ENCODE measurements at regions not wholly inside any gene's neighbourhood (a gene's known extent, or its start where the extent isn't known, plus 50 kb on each side); places are given as distances from the start of the nearest gene placed in this dataset.
"Not testable (repeated sequence)": the region's sequence is repeated elsewhere in the genome, so short reads cannot be mapped to it uniquely, and the experiment has no call there.

DNA sequence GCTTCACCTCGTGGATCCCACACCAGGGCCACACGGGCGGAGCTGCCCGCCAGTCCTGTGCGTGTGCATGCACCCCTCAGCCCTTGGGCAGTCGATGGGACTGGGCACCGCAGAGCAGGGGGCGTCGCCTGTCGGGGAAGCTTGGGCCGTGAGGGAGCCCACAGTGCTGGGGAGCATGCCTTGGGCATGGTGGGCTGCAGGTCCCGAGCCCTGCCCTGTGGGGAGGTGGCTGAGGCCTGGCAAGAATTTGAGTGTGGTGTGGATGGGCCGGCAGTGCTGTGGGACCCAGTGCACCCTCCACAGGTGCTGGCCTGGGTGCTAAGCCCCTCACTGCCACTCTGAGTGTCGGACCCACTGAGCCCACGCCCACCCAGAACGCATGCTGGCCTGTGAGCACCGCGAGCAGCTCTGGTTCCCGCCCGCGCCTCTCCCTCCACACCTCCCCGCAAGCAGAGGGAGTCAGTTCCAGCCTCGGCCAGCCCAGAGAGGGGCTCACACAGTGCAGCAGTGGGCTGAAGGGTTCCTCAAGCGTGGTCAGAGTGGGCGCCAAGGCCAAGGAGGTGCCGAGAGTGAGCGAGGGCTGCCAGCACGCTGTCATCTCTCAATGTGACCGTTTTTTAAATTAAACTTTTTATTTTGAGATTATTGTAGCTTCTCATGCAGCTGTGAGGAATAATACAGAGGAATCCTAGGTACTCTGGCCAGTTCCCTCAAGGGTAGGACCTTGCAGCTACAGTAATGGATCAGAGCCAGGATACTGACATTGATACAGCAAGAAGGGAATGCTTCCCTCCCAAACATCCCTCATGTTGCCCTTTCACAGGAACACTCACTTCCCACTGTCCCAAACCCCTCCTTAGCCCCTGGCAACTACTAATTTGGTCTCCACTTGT, 127.7 kb downstream of the CRYBB2 start:
- H3K4me3 ChIP-seq (ENCODE audit: control insufficient read depth, low read depth, low read length): no peak overlapping the region
- TF ChIP-seq, protein P1, sequence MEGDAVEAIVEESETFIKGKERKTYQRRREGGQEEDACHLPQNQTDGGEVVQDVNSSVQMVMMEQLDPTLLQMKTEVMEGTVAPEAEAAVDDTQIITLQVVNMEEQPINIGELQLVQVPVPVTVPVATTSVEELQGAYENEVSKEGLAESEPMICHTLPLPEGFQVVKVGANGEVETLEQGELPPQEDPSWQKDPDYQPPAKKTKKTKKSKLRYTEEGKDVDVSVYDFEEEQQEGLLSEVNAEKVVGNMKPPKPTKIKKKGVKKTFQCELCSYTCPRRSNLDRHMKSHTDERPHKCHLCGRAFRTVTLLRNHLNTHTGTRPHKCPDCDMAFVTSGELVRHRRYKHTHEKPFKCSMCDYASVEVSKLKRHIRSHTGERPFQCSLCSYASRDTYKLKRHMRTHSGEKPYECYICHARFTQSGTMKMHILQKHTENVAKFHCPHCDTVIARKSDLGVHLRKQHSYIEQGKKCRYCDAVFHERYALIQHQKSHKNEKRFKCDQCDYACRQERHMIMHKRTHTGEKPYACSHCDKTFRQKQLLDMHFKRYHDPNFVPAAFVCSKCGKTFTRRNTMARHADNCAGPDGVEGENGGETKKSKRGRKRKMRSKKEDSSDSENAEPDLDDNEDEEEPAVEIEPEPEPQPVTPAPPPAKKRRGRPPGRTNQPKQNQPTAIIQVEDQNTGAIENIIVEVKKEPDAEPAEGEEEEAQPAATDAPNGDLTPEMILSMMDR (conservative IDR thresholded peaks at IDR 0.05; ENCODE audit: control insufficient read depth, insufficient read depth, low read depth, low read length): no peak

DNA sequence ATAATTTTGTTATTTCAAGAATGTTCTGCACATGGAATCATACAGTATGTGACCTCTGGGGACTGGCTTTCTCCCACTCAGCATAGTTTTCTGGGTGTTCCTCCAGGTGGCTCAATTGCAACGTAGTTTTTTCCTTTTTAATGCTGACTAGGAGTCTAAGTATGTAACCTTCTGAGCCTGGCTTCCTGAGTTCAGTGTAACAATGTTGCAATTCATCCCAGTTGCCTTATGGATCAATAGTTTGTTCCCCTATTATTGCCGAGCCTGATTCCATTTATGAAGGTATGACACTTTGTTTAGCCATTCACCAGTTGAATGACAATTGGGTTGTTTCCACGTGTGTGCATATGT, 128.3 kb downstream of the CRYBB2 start:
- no peak overlapping the region for H3K4me3 ChIP-seq (ENCODE audit: control insufficient read depth, low read depth, low read length)
- TF ChIP-seq, protein P1 (conservative IDR thresholded peaks at IDR 0.05; ENCODE audit: control insufficient read depth, insufficient read depth, low read depth, low read length): no peak
- DNase-seq (ENCODE audit: low read depth): no peak

More for the DNA sequence above, 127.7 kb downstream of the CRYBB2 start:
- no peak for DNase-seq (ENCODE audit: low read depth)

- TF ChIP-seq, protein P1 (conservative IDR thresholded peaks at IDR 0.05; ENCODE audit: control insufficient read depth, insufficient read depth, low read depth, low read length): no peak
- DNase-seq (ENCODE audit: low read depth): no peak
These were observed 129.0 kb downstream of the CRYBB2 start for GRCh38 chr22:25348391-25348790.

DNA sequence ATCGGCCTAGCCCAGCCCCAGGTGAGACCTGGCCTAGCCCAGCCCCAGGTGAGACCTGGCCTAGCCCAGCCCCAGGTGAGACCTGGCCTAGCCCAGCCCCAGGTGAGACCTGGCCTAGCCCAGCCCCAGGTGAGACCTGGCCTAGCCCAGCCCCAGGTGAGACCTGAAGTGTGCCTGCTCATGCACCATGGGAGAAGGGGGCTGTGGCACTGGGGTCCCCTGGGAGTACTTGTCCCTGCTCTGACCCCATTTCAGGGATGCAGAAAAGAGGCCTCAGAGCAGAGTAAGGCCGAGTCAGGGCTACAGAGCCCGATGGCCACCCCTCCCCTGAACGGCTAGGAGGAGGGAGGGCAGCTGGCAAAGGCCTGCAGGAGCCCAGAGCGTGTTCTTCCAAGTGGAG, 129.6 kb downstream of the CRYBB2 start:
- H3K4me3 ChIP-seq (ENCODE audit: control insufficient read depth, low read depth, low read length); DNase-seq (ENCODE audit: low read depth): not testable (repeated sequence)

More at GRCh38 chr22:25348391-25348790, 129.0 kb downstream of the CRYBB2 start:
- no peak overlapping the region for H3K4me3 ChIP-seq (ENCODE audit: control insufficient read depth, low read depth, low read length)

DNA sequence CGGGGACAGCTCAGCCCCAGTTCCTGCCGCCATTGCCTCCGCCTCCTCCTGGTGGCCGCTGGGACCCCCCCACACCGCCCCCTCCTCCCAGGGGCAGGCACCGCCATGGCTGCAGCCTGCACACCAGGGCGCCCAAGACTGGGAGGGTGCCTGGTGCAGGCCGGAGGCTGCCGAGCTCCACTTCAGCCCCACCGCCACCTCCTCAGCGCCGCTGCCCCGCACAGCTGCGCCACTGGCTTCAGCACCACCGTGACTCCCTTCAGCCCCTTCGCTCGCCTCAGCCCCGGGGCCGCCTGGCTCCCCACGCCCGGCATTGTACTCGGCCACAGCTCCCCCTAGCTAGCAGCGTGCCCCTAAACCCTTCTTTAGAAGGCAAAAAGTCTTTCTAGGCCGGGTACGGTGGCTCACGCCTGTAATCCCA, 131.1 kb downstream of the CRYBB2 start:
- no peak overlapping the region for H3K4me3 ChIP-seq (ENCODE audit: control insufficient read depth, low read depth, low read length)
- TF ChIP-seq, protein P1 (conservative IDR thresholded peaks at IDR 0.05; ENCODE audit: control insufficient read depth, insufficient read depth, low read depth, low read length): no peak
- DNase-seq (ENCODE audit: low read depth): no peak

GRCh38 chr22:25351631-25352293, 132.3 kb downstream of the CRYBB2 start:
- no peak for DNase-seq (ENCODE audit: low read depth)

More at GRCh38 chr22:25351631-25352293, 132.3 kb downstream of the CRYBB2 start:
- no peak overlapping the region for H3K4me3 ChIP-seq (ENCODE audit: control insufficient read depth, low read depth, low read length)
- TF ChIP-seq, protein P1 (conservative IDR thresholded peaks at IDR 0.05; ENCODE audit: control insufficient read depth, insufficient read depth, low read depth, low read length): no peak

All from fibroblast of mammary gland (primary cell).